ENCODE measurements at regions not wholly inside any gene's neighbourhood (a gene's known extent, or its start where the extent isn't known, plus 50 kb on each side); places are given as distances from the start of the nearest gene placed in this dataset.

GRCh38 chr9:109880276-109881169 lies 100.5 kb downstream of the PALM2AKAP2 start:
- no peaks in the 10 kb centered on the region for H3K4me1 ChIP-seq
- ATAC-seq (peak; percentile 94 to 95), DNase-seq (ENCODE audit: low read depth in 1 of 2, low spot score in 1 of 2) (peak; percentile 66 to 68), FAIRE-seq (no peak)
- peak overlapping the region; percentile 54 for H3K4me2 ChIP-seq
- H3K9me3 ChIP-seq = no peaks in the 10 kb centered on the region
- WGBS (ENCODE audit: missing lambda C conversion rate) = 35% methylated on average over 10 of the region's 10 CpGs
- H3K4me3 ChIP-seq = 0 out of 3 replicates have a peak overlapping the region, but pooled peaks have one; percentile 14
- TF ChIP-seq SMC3 (IDR thresholded peaks at IDR 0.05) (peak; percentile 34; the same call in 2 of the 3 replicates), BCL3 (IDR thresholded peaks at IDR 0.05) (no peak), FOXS1 (CRISPR knock-in tag; IDR thresholded peaks at IDR 0.05) (no peak), TFCP2L1 (CRISPR knock-in tag; IDR thresholded peaks at IDR 0.05) (no peak), GATA3 (IDR thresholded peaks at IDR 0.05; ENCODE audit: borderline replicate concordance) (no peak), CEBPB (IDR thresholded peaks at IDR 0.05) (no peak), RAD21 (conservative IDR thresholded peaks at IDR 0.05 in 1 of 2, IDR thresholded peaks at IDR 0.05 in 1 of 2) (peak in 1 of 2 experiments; percentile 33; a peak in 1 of 5 replicates), ATOH8 (CRISPR knock-in tag; IDR thresholded peaks at IDR 0.05; ENCODE audit: low read depth) (no peak), CTCF (IDR thresholded peaks at IDR 0.05) (peak; percentile 51), KDM1A (IDR thresholded peaks at IDR 0.05; ENCODE audit: low read depth) (no peak), RARB (CRISPR knock-in tag; IDR thresholded peaks at IDR 0.05) (no peak)
- POLR2A ChIA-PET = no interaction called here
- CTCF ChIA-PET = interaction anchor here (1.0 to 1.8 kb wide), 9 partner anchors 12 to 306 kb away, joined by 3 to 6 read pairs (median 5); no protein-coding TSS in a partner anchor
- no peak overlapping the region for H3K27ac ChIP-seq

DNA sequence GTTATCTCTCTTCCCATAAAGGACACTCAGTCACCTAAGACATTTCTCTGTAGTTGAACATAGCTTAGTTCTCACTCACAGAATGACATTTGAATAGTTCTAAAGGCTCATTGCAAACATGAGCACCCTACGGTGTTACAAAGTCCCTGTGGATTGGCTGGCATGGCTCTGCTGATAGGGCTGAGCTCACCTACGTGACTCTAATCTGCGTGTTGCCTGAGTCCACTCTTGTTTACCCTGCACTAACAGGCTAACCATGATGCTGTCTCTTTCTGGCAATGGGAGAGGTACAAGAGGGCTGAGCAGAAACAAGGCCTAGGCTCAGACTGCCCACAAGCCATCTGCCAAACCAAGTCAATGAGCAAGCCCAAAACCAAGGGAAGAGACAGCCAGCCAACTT lies 103.6 kb downstream of the PALM2AKAP2 start:
- TF ChIP-seq, protein P1, sequence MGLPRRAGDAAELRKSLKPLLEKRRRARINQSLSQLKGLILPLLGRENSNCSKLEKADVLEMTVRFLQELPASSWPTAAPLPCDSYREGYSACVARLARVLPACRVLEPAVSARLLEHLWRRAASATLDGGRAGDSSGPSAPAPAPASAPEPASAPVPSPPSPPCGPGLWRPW (IDR thresholded peaks at IDR 0.05) = no peak
- TF ChIP-seq MAFK (IDR thresholded peaks at IDR 0.05; ENCODE audit: partially characterized antibody) (no peak), SREBF2 (IDR thresholded peaks at IDR 0.05) (no peak), POLR2AphosphoS2 (conservative IDR thresholded peaks at IDR 0.05; ENCODE audit: low read length) (no peak), ZC3H11A (IDR thresholded peaks at IDR 0.05) (no peak), HOXB5 (CRISPR knock-in tag; IDR thresholded peaks at IDR 0.05) (no peak), FOSL2 (IDR thresholded peaks at IDR 0.05) (no peak), FOSL2 (CRISPR knock-in tag; IDR thresholded peaks at IDR 0.05) (no peak), ZSCAN20 (CRISPR knock-in tag; IDR thresholded peaks at IDR 0.05) (no peak), POLR2A (IDR thresholded peaks at IDR 0.05; ENCODE audit: low read length) (no peak), MAX (IDR thresholded peaks at IDR 0.05) (no peak), SMC3 (IDR thresholded peaks at IDR 0.05) (no peak), NPAS2 (CRISPR knock-in tag; IDR thresholded peaks at IDR 0.05; ENCODE audit: borderline replicate concordance) (no peak), EP300 (IDR thresholded peaks at IDR 0.05) (no peak), ZFP36 (IDR thresholded peaks at IDR 0.05; ENCODE audit: borderline replicate concordance, partially characterized antibody) (no peak), EHF (CRISPR knock-in tag; IDR thresholded peaks at IDR 0.05) (no peak), FOSB (CRISPR knock-in tag; IDR thresholded peaks at IDR 0.05) (no peak), RARB (CRISPR knock-in tag; IDR thresholded peaks at IDR 0.05) (no peak), HDAC2 (IDR thresholded peaks at IDR 0.05) (no peak)
- TF ChIP-seq, protein P2, sequence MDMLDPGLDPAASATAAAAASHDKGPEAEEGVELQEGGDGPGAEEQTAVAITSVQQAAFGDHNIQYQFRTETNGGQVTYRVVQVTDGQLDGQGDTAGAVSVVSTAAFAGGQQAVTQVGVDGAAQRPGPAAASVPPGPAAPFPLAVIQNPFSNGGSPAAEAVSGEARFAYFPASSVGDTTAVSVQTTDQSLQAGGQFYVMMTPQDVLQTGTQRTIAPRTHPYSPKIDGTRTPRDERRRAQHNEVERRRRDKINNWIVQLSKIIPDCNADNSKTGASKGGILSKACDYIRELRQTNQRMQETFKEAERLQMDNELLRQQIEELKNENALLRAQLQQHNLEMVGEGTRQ (IDR thresholded peaks at IDR 0.05) = no peak
- Histone ChIP-seq H3K4me1 (no peaks in the 10 kb centered on the region), H3K4me2 (no peak overlapping the region), H3K9me3 (no peaks in the 10 kb centered on the region), H3K27ac (no peak overlapping the region), H3K4me3 (no peak overlapping the region)
- 47% methylated on average over 3 of the region's 3 CpGs for WGBS (ENCODE audit: missing lambda C conversion rate)
- CTCF ChIA-PET = interaction anchor here (1.8 kb wide), 1 partner anchor 177 kb away, joined by 6 read pairs; no protein-coding TSS in a partner anchor
- DNase-seq (ENCODE audit: low read depth in 1 of 2, low spot score in 1 of 2) (no peak), ATAC-seq (no peak), FAIRE-seq (no peak)
- POLR2A ChIA-PET = no interaction called here

Data from A549 (cell line).